ENCODE measurements at regions not wholly inside any gene's neighbourhood (a gene's known extent, or its start where the extent isn't known, plus 50 kb on each side); places are given as distances from the start of the nearest gene placed in this dataset.
"Not testable (repeated sequence)": the region's sequence is repeated elsewhere in the genome, so short reads cannot be mapped to it uniquely, and the experiment has no call there.

GRCh38 chr10:109650228-109650627 is 273.1 kb downstream of the XPNPEP1 start:
- no peaks in the 10 kb centered on the region for H3K27me3 ChIP-seq
- H3K4me1 ChIP-seq (ENCODE audit: low read depth): no peaks in the 10 kb centered on the region
- no peak overlapping the region for H3K4me3 ChIP-seq
- TF ChIP-seq CTCF (IDR thresholded peaks at IDR 0.05; ENCODE audit: low read depth, low read length): no peak
- no peak overlapping the region for H3K27ac ChIP-seq
- no peak for DNase-seq (ENCODE audit: low read depth in 1 of 2, low spot score in 1 of 2)
- H3K9me3 ChIP-seq (ENCODE audit: low read depth): no peaks in the 10 kb centered on the region
- no peaks in the 10 kb centered on the region for H3K36me3 ChIP-seq

- Histone ChIP-seq H3K4me1 (ENCODE audit: low read depth) (no peaks in the 10 kb centered on the region), H3K9me3 (ENCODE audit: low read depth) (no peaks in the 10 kb centered on the region), H3K27ac (no peak overlapping the region), H3K27me3 (no peaks in the 10 kb centered on the region), H3K4me3 (no peak overlapping the region), H3K36me3 (no peaks in the 10 kb centered on the region)
- TF ChIP-seq CTCF (IDR thresholded peaks at IDR 0.05; ENCODE audit: low read depth, low read length): no peak
- DNase-seq (ENCODE audit: low read depth in 1 of 2, low spot score in 1 of 2): no peak
These were observed 275.7 kb downstream of the XPNPEP1 start for GRCh38 chr10:109647627-109648026.

GRCh38 chr10:109633846-109634245 is 289.5 kb downstream of the XPNPEP1 start:
- no peaks in the 10 kb centered on the region for H3K27me3 ChIP-seq
- H3K4me1 ChIP-seq (ENCODE audit: low read depth): no peaks in the 10 kb centered on the region
- DNase-seq (ENCODE audit: low read depth in 1 of 2, low spot score in 1 of 2): no peak
- TF ChIP-seq CTCF (IDR thresholded peaks at IDR 0.05; ENCODE audit: low read depth, low read length): no peak
- H3K9me3 ChIP-seq (ENCODE audit: low read depth): no peaks in the 10 kb centered on the region
- H3K36me3 ChIP-seq: no peaks in the 10 kb centered on the region
- no peak overlapping the region for H3K4me3 ChIP-seq
- no peak overlapping the region for H3K27ac ChIP-seq

- not testable (repeated sequence) for H3K27ac ChIP-seq; H3K27me3 ChIP-seq; H3K4me3 ChIP-seq; H3K36me3 ChIP-seq; H3K9me3 ChIP-seq (ENCODE audit: low read depth); DNase-seq (ENCODE audit: low read depth in 1 of 2, low spot score in 1 of 2); H3K4me1 ChIP-seq (ENCODE audit: low read depth)
These were observed 290.3 kb downstream of the XPNPEP1 start for GRCh38 chr10:109633017-109633416.

- Histone ChIP-seq H3K4me3 (no peak overlapping the region), H3K27me3 (no peaks in the 10 kb centered on the region)
These were observed 298.4 kb downstream of the XPNPEP1 start for GRCh38 chr10:109624939-109625338.

GRCh38 chr10:109622566-109622965 is 300.7 kb downstream of the XPNPEP1 start:
- H3K27me3 ChIP-seq: no peaks in the 10 kb centered on the region
- H3K4me3 ChIP-seq: no peak overlapping the region
- no peak overlapping the region for H3K27ac ChIP-seq
- no peak for DNase-seq (ENCODE audit: low read depth in 1 of 2, low spot score in 1 of 2)
- no peaks in the 10 kb centered on the region for H3K9me3 ChIP-seq (ENCODE audit: low read depth)
- no peak for TF ChIP-seq CTCF (IDR thresholded peaks at IDR 0.05; ENCODE audit: low read depth, low read length)
- H3K4me1 ChIP-seq (ENCODE audit: low read depth): no peaks in the 10 kb centered on the region
- H3K36me3 ChIP-seq: no peaks in the 10 kb centered on the region

More at GRCh38 chr10:109624939-109625338, 298.4 kb downstream of the XPNPEP1 start:
- Histone ChIP-seq H3K36me3 (no peaks in the 10 kb centered on the region), H3K9me3 (ENCODE audit: low read depth) (no peaks in the 10 kb centered on the region), H3K4me1 (ENCODE audit: low read depth) (no peaks in the 10 kb centered on the region), H3K27ac (no peak overlapping the region)
- TF ChIP-seq CTCF (IDR thresholded peaks at IDR 0.05; ENCODE audit: low read depth, low read length): no peak
- DNase-seq (ENCODE audit: low read depth in 1 of 2, low spot score in 1 of 2): no peak
